SK-N-MC (cell line): ENCODE measurements at regions not wholly inside any gene's neighbourhood (a gene's known extent, or its start where the extent isn't known, plus 50 kb on each side); places are given as distances from the start of the nearest gene placed in this dataset.

Source experiments
- DNase-seq: peaks from one replicate; pipeline ENCODE4 v3.0.0-alpha.2; 2011; ENCODE audit warnings: low read depth, low spot score
- H3K27ac ChIP-seq: fragments of 200-600 bp; sonication (generic); 2 replicates; pipeline ENCODE4 v1.5.1; 2016; ENCODE audit warnings: mixed run types
- H3K36me3 ChIP-seq: fragments of 200-600 bp; sonication (generic); 2 replicates; pipeline ENCODE4 v1.6.1; 2017; ENCODE audit warnings: antibody characterized with exemption, low read length, mixed read lengths; ENCODE audit not compliant: insufficient read depth
- H3K4me3 ChIP-seq: fragments of 200-600 bp; sonication (generic); 2 replicates; pipeline ENCODE4 v1.5.1; 2016
- H3K9ac ChIP-seq: fragments of 200-600 bp; sonication (generic); 2 replicates; pipeline ENCODE4 v1.8.0; 2017; ENCODE audit warnings: mixed run types, mixed read lengths; ENCODE audit not compliant: insufficient read length
- H3K9me3 ChIP-seq: fragments of 200-600 bp; sonication (generic); 2 replicates; pipeline ENCODE4 v1.6.1; 2017; ENCODE audit warnings: low read depth, mild to moderate bottlenecking, antibody characterized with exemption, low read length, moderate library complexity, mixed read lengths
- EZH2 ChIP-seq: fragments of 200-600 bp; sonication (generic); IDR thresholded peaks from one replicate; pipeline ENCODE4 v1.6.1; 2017; ENCODE audit warnings: antibody characterized with exemption
- FOXP2 ChIP-seq: optimal IDR thresholded peaks from 2 replicates; pipeline ENCODE3; 2011; ENCODE audit warnings: mild to moderate bottlenecking, moderate library complexity; ENCODE audit not compliant: insufficient read depth; ENCODE audit errors: extremely low read length, control extremely low read depth
- POLR2AphosphoS5 ChIP-seq: IDR thresholded peaks from 2 replicates; pipeline ENCODE4 v1.6.1; 2012; ENCODE audit warnings: mild to moderate bottlenecking, low read depth, low read length, borderline replicate concordance

DNA sequence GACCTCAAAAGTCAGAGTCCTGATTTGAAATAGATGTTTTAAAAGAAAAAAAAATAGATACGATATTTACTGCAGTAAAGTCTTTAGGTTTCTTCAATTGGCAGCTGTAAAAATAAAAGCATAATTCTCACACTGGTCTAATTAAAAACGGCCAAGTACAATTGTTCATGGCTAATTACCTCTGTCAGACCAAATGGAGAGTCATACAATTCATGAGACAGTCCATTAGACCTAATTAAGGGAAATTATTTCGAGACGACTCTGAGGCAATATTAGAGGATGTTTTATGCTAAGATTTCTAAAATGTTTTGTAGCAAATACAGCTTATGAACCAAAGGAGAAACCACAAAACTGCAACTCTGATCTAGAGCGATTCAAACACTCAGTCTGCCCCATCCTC, 131.3 kb downstream of the PHLDA1 start:
- Histone ChIP-seq H3K27ac (no peak overlapping the region), H3K36me3 (no peaks in the 10 kb centered on the region), H3K4me3 (no peak overlapping the region), H3K9me3 (no peaks in the 10 kb centered on the region), H3K9ac (no peak overlapping the region)
- TF ChIP-seq POLR2AphosphoS5 (no peak), EZH2 (no peak), FOXP2 (no peak)
- no peak for DNase-seq

DNA sequence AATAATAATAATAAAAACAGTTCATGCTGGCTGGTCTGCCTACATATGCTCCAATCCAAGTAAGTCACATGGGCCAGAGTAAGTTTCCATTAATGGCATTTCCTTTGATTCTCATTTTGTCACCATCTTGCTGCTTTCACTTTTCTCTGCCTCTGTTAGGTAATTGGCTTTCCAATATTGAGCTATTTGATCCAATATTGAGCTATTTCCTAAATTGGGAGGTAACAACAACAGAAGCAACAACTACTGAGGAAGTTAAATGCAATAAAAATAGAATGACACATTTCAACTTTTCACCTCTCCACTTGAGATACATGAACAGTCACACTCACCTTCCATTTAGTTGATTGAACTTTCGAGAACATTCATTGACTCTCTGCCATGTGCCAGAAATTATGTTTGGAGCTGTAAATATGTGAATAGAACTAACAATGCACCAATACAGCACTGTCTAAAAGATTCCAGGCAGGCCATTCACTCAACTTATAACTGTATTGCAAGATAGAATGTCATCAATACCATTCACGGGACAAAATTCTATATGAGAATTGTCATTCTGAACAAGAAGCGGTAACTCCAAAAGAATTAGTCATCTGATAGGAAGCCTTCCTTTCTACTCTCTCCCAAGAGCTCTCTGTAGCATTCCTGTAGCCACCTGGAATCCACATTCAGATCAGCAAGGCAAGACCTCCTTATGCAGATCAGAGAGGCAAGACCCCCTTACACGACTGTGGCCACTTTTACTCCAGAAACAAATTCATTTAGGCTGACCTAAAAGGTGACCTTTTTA, 136.4 kb downstream of the PHLDA1 start:
- no peak for DNase-seq
- Histone ChIP-seq H3K9ac (no peak overlapping the region), H3K36me3 (no peaks in the 10 kb centered on the region), H3K27ac (no peak overlapping the region), H3K4me3 (no peak overlapping the region), H3K9me3 (no peaks in the 10 kb centered on the region)
- TF ChIP-seq FOXP2 = no peak
- TF ChIP-seq POLR2AphosphoS5 = no peak
- no peak for TF ChIP-seq EZH2

DNA sequence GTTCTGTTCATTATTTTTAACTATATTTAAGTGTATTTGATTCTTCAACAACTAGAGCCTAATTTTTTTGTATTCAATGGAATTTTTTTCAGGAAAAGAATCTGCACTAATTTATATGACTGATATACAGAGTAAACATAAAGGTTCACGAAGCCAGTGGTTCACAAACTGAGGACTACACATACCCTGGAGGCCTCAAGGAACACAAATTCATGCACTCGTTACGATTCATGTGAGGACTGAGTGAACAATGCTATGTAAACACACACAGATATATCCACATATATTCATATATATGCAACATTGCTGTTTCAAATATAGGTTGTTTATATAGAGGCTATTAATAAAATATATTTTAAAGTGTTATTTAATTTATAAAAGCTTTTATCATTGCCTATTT, 137.8 kb downstream of the PHLDA1 start:
- H3K36me3 ChIP-seq = no peaks in the 10 kb centered on the region
- H3K9me3 ChIP-seq = no peaks in the 10 kb centered on the region
- H3K27ac ChIP-seq = no peak overlapping the region
- no peak overlapping the region for H3K9ac ChIP-seq
- H3K4me3 ChIP-seq = no peak overlapping the region
- TF ChIP-seq FOXP2 (no peak), POLR2AphosphoS5 (no peak), EZH2 (no peak)
- no peak for DNase-seq

DNA sequence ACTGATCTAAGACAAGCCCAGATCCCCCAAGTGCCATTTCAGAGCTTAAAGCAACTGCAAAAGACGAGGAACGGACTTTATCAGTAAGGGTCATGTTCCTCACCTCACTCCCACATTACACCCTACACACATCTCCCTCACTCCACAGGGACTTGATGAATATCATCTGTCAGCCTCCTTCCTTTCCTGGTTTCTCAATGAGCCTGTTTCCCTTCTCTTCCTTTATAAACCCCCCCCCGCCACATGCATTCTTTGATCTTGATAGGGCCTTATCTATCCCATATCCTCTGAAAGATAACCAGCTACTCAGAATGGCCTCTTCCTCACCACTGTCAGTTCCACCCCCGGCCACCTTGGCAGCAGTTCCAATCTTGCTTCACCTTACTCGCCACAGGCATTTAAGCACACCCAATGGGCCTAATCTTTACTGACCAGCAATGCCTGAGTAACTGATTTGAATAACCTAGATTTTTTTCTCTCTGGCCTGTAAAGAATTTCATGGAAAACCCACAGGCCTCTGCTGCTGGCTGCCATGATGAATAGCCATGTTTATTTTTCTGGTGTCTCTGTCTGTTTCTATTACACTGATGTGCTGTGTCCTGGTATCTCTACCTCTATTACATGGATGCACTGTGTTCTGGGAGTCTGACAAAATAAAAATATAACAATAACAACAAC, 138.7 kb downstream of the PHLDA1 start:
- DNase-seq = no peak

DNA sequence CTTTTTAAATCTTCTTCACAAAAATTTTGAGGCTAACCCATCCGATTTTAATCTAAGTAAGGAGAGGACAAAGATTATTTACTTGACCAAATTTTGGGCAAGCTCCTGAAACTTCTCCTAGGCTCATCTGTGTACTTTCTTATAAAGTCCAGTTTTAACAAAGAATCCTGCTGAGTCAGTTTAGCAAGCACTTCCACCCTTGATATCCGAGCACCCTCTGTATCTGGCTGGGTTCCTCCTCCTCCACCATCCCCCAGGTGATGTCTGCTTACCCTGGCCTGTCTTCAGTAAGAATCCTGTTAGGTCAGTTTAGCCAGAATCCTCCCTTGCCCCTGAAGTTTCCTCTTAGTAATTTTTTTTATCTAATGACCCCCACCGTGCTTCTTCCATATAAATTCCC, 140.5 kb downstream of the PHLDA1 start:
- no peaks in the 10 kb centered on the region for H3K36me3 ChIP-seq
- H3K9ac ChIP-seq = no peak overlapping the region
- no peak overlapping the region for H3K4me3 ChIP-seq
- no peak overlapping the region for H3K27ac ChIP-seq
- no peak for DNase-seq
- no peaks in the 10 kb centered on the region for H3K9me3 ChIP-seq
- TF ChIP-seq EZH2 (no peak), FOXP2 (no peak), POLR2AphosphoS5 (no peak)

More for the DNA sequence above, 138.7 kb downstream of the PHLDA1 start:
- no peak overlapping the region for H3K4me3 ChIP-seq
- no peak for TF ChIP-seq EZH2
- no peaks in the 10 kb centered on the region for H3K9me3 ChIP-seq
- no peak overlapping the region for H3K27ac ChIP-seq
- H3K9ac ChIP-seq = no peak overlapping the region
- no peaks in the 10 kb centered on the region for H3K36me3 ChIP-seq

DNA sequence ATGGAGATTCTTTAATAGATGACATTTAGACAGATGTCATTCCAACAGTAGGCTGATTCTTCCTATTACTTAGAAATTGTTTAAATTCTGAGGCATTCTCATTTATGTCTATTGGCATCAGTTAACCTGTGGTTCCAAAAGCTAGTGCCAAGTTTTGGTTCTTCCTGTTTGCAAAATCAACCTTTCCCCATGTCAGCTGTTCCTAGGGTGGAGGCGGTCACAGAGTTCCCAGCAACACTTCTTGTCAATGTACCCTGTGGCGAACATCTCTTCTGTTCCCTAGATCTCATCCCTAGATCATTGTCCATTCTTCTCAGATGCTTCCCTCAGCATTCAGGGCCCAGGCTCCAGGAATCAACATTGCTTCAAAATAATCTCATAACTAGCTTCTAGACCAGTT, 140.9 kb downstream of the PHLDA1 start:
- H3K9me3 ChIP-seq = no peaks in the 10 kb centered on the region
- H3K27ac ChIP-seq = no peak overlapping the region
- no peak overlapping the region for H3K9ac ChIP-seq
- TF ChIP-seq POLR2AphosphoS5 = no peak
- TF ChIP-seq FOXP2 = no peak
- no peak for TF ChIP-seq EZH2
- H3K36me3 ChIP-seq = no peaks in the 10 kb centered on the region
- no peak overlapping the region for H3K4me3 ChIP-seq
- DNase-seq = no peak

DNA sequence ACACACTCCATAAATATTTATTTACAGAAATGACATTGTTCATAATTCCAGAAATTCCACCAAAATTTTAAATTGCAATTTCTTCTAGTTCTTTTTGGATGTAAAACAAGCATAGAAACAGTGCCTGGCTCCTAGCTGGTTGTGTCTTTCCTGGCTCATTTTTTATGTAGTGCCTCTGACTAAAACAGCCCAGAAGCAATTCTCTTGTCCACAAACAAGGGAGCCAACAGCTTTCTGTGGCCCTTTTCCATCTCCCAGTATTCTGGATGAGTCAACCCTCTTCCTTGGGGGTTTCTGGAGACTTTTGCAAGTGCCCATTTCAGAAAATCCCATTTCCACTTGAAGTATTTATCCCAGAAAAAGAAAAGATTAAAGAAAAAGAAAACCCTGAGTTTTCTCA, 141.4 kb downstream of the PHLDA1 start:
- Histone ChIP-seq H3K9ac (no peak overlapping the region), H3K4me3 (no peak overlapping the region), H3K36me3 (no peaks in the 10 kb centered on the region), H3K9me3 (no peaks in the 10 kb centered on the region), H3K27ac (no peak overlapping the region)
- TF ChIP-seq FOXP2 = no peak
- TF ChIP-seq EZH2 = no peak
- no peak for TF ChIP-seq POLR2AphosphoS5
- no peak for DNase-seq

DNA sequence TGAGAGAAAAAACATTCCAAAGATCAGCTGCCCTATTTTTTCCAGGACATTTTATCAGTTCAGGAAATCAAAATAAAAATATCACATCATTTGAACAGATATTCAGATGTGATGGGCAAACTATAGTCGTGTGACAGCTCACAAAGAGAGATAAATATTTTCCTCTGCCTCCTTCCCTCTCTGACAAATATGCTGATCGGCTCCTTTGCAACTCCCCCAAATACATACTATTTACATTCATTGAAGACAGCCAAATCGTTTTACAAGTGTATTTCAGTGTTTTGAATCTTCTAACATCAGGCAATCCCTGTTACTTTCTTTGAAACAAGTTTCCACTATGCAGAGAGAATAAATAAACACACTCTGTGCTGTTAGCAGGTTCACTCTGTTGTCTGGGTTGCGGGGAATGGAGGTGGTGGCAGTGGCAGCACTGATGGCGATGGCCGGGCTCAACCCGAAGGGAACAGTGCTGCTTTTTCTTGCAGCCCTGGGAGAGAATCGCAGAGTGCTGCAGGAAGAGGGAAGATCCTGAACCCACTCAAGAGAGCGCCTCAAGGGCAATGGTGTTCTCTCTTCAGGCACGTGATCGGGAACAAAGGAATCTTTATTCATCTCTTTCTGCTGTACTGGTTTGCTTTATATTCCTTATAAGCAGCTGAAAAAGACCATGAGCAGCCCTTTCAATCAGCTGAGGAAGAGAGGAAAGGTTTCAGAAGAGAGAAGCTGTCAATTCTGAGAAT, 142.5 kb downstream of the PHLDA1 start:
- DNase-seq = no peak
- Histone ChIP-seq H3K9ac (no peak overlapping the region), H3K4me3 (no peak overlapping the region), H3K36me3 (no peaks in the 10 kb centered on the region), H3K9me3 (no peaks in the 10 kb centered on the region), H3K27ac (no peak overlapping the region)
- no peak for TF ChIP-seq FOXP2
- no peak for TF ChIP-seq EZH2
- no peak for TF ChIP-seq POLR2AphosphoS5
